Adrenal gland (tissue), 5 donors: ENCODE measurements at regions not wholly inside any gene's neighbourhood (a gene's known extent, or its start where the extent isn't known, plus 50 kb on each side); places are given as distances from the start of the nearest gene placed in this dataset.

ENCODE experiments used
- CTCF ChIP-seq, 6 experiments: fragments of 450-650 bp in 4 of 6; fragments of 200-600 bp in 2 of 6; sonication (generic) in 1 of 6; IDR thresholded peaks; 1 replicate in 5 of 6; 2 replicates in 1 of 6; pipeline versions ENCODE4 v1.5.1 to v1.8.0; 2016 to 2021; ENCODE audit warnings: antibody characterized with exemption in 6 of 6, mild to moderate bottlenecking in 2 of 6, moderate library complexity in 1 of 6
- POLR2A ChIP-seq, 2 donors: fragments of 450-650 bp; IDR thresholded peaks; one replicate each; pipeline ENCODE4 v1.6.1; 2017; ENCODE audit warnings: antibody characterized with exemption in 2 of 2, mild to moderate bottlenecking in 2 of 2, moderate library complexity in 1 of 2
- donor health status: DM: no; HTN: no; CAD: no.

- no peak for TF ChIP-seq CTCF (IDR thresholded peaks at IDR 0.05)
- TF ChIP-seq POLR2A (IDR thresholded peaks at IDR 0.05), result no peak
Measured at GRCh38 chr5:73330613-73331012, 118.0 kb downstream of the FOXD1 start.
